Gastroesophageal sphincter (tissue), 4 donors: ENCODE measurements at regions not wholly inside any gene's neighbourhood (a gene's known extent, or its start where the extent isn't known, plus 50 kb on each side); places are given as distances from the start of the nearest gene placed in this dataset.

Source experiments
- ATAC-seq: fragments of 150-250 bp; one replicate; pipeline ENCODE4 v1.9.1; 2016; ENCODE audit warnings: mild to moderate bottlenecking, moderate library complexity
- H3K27ac ChIP-seq, 4 donors: fragments of 200-600 bp; sonication (generic) in 3 of 4; 1 replicate in 3 of 4; 2 replicates in 1 of 4; pipeline ENCODE4 v1.5.1; 2016 to 2019
- H3K27me3 ChIP-seq: fragments of 200-600 bp; sonication (generic); one replicate; pipeline ENCODE4 v1.5.1; 2019
- H3K36me3 ChIP-seq, 2 donors: fragments of 200-600 bp; sonication (generic); one replicate each; pipeline ENCODE4 v1.5.1; 2019; ENCODE audit warnings: control low read depth in 1 of 2
- H3K4me1 ChIP-seq, 3 donors: fragments of 200-600 bp; sonication (generic); 1 replicate in 2 of 3; 2 replicates in 1 of 3; pipeline ENCODE4 v1.5.1; 2016 to 2019; ENCODE audit warnings: control low read depth in 2 of 3
- H3K4me3 ChIP-seq, 2 donors: fragments of 200-600 bp; sonication (generic); one replicate each; pipeline ENCODE4 v1.5.1; 2019; ENCODE audit warnings: mild to moderate bottlenecking in 1 of 2, moderate library complexity in 1 of 2
- H3K9me3 ChIP-seq, 3 donors: fragments of 200-600 bp; sonication (generic); one replicate each; pipeline ENCODE4 v1.5.1; 2017 to 2019; ENCODE audit warnings: control low read depth in 2 of 3
- EP300 ChIP-seq: sonication (generic); formaldehyde crosslinking; IDR thresholded peaks from one replicate; pipeline ENCODE4 v1.6.1; 2017; ENCODE audit warnings: antibody characterized with exemption, mild to moderate bottlenecking
- POLR2A ChIP-seq, 2 donors: fragments of 450-650 bp; IDR thresholded peaks; one replicate each; pipeline ENCODE4 v1.6.1; 2017; ENCODE audit warnings: antibody characterized with exemption in 2 of 2, mild to moderate bottlenecking in 2 of 2, moderate library complexity in 1 of 2
- POLR2AphosphoS5 ChIP-seq: sonication (generic); formaldehyde crosslinking; IDR thresholded peaks from one replicate; pipeline ENCODE4 v1.6.1; 2017; ENCODE audit warnings: antibody characterized with exemption
- WGBS, 2 donors: methylation state at CpG; one replicate each; pipeline ENCODE4 v1.1.5; 2018; ENCODE audit warnings: low coverage in 1 of 2; 5-methylcytosine and 5-hydroxymethylcytosine counted together
- TF ChIP-seq, protein P1 (sequence below), 4 experiments: fragments of 200-600 bp in 2 of 4; fragments of 450-650 bp in 2 of 4; sonication (generic) in 1 of 4; IDR thresholded peaks; one replicate each; pipeline ENCODE4 v1.5.1; 2017 to 2019; ENCODE audit warnings: antibody characterized with exemption in 4 of 4, mild to moderate bottlenecking in 2 of 4, moderate library complexity in 2 of 4

GRCh38 chr5:173420108-173420507 lies 91.9 kb upstream of the STC2 start:
- H3K27ac ChIP-seq = peak overlapping the region in 3 of 4 donors; percentile 66 to 74 (median 73)
- no peaks in the 10 kb centered on the region for H3K27me3 ChIP-seq
- no peaks in the 10 kb centered on the region for H3K36me3 ChIP-seq
- H3K4me3 ChIP-seq = no peak overlapping the region
- peaks cover 0 to 24% (median 0%) of the 10 kb centered on the region in 3 donors for H3K9me3 ChIP-seq
- WGBS, 2 donors = 31 to 33% methylated on average over 1 to 7 of the region's 11 CpGs
- peaks cover 0 to 9% (median 0%) of the 10 kb centered on the region in 3 donors for H3K4me1 ChIP-seq
- TF ChIP-seq EP300 (no peak), POLR2A (IDR thresholded peaks at IDR 0.05) (no peak), POLR2AphosphoS5 (peak; percentile 25)
- TF ChIP-seq, protein P1, sequence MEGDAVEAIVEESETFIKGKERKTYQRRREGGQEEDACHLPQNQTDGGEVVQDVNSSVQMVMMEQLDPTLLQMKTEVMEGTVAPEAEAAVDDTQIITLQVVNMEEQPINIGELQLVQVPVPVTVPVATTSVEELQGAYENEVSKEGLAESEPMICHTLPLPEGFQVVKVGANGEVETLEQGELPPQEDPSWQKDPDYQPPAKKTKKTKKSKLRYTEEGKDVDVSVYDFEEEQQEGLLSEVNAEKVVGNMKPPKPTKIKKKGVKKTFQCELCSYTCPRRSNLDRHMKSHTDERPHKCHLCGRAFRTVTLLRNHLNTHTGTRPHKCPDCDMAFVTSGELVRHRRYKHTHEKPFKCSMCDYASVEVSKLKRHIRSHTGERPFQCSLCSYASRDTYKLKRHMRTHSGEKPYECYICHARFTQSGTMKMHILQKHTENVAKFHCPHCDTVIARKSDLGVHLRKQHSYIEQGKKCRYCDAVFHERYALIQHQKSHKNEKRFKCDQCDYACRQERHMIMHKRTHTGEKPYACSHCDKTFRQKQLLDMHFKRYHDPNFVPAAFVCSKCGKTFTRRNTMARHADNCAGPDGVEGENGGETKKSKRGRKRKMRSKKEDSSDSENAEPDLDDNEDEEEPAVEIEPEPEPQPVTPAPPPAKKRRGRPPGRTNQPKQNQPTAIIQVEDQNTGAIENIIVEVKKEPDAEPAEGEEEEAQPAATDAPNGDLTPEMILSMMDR (IDR thresholded peaks at IDR 0.05) = no peak
- no peak for ATAC-seq

- Histone ChIP-seq H3K27ac (no peak overlapping the region), H3K36me3 (no peaks in the 10 kb centered on the region), H3K4me3 (no peak overlapping the region), H3K4me1 (peaks cover 0 to 36% (median 7%) of the 10 kb centered on the region in 3 donors), H3K9me3 (peaks cover 0 to 2% (median 0%) of the 10 kb centered on the region in 3 donors), H3K27me3 (no peaks in the 10 kb centered on the region)
- TF ChIP-seq, protein P1 (IDR thresholded peaks at IDR 0.05) = no peak
- TF ChIP-seq POLR2AphosphoS5 (no peak), EP300 (no peak), POLR2A (IDR thresholded peaks at IDR 0.05) (no peak)
- ATAC-seq = no peak
- 92 to 96% methylated on average over 4 of the region's 5 CpGs for WGBS, 2 donors
Measured at GRCh38 chr5:173413471-173413982, 85.3 kb upstream of the STC2 start.

DNA sequence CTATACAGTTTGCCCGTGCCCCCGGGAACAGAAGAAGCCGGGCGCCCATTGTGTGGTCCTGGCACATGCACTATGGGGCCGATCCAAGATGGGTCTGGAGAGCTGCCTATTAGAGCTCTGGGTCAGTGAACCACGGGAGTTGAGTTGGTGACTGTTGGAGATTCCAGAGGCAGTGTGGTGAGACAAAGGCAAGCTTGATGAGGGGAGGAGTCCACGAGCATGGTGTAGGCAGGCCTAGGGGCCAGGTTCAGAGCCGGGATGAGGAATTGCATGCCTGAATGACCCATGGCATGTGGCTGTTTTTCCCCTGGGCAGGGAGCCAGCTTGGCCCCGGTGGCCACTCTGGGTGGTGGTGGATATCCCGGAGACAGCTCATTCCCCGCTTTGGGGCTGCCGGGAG lies 84.4 kb upstream of the STC2 start:
- Histone ChIP-seq H3K27me3 (no peaks in the 10 kb centered on the region), H3K27ac (no peak overlapping the region), H3K4me3 (no peak overlapping the region), H3K4me1 (peaks cover 0 to 36% (median 7%) of the 10 kb centered on the region in 3 donors), H3K9me3 (no peaks in the 10 kb centered on the region), H3K36me3 (no peaks in the 10 kb centered on the region)
- 88% methylated on average over 5 of the region's 12 CpGs; no CpG with 5 or more reads in 1 of the 2 donors for WGBS, 2 donors
- TF ChIP-seq POLR2AphosphoS5 = no peak
- TF ChIP-seq EP300 = no peak
- TF ChIP-seq, protein P1 (IDR thresholded peaks at IDR 0.05) = no peak
- TF ChIP-seq POLR2A (IDR thresholded peaks at IDR 0.05) = no peak
- ATAC-seq = peak; percentile 35

DNA sequence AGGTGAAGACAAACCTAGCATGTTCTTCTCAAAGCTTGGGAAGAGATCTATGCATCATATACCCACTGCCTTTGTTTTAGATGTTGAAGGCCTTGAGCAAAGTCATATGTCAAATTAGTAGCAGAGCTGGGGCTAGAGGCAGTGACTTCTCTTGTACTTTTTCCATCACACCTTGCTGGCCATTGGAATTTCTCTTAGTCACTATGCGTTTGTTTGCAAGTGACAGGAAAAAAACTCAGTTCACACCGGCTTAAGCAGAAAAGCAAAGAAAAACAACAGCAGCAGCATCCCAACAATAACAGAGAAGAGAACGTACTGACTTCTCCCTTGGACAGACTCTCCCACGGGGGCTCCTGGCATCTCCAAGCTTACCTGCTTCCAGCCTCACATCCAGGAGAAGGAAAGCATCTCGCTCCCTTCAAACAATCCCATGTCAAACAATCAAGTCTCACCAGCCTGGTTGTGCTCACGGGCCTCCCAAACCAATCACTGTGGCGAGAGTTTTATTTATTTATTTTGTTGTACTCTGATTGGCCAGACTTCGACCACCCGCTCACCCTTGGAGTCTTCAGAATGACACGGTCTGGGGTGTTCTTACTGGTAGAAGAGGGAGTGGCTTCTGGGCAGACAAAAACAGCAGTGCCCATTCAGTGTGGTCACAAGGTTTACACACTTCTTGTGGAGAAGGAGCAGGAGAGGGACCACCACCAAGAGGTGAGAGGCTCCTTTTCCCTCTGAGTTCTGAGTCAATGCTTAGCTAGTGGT lies 83.8 kb upstream of the STC2 start:
- Histone ChIP-seq H3K27me3 (no peaks in the 10 kb centered on the region), H3K36me3 (no peaks in the 10 kb centered on the region), H3K4me3 (no peak overlapping the region), H3K27ac (no peak overlapping the region), H3K9me3 (no peaks in the 10 kb centered on the region), H3K4me1 (peaks cover 0 to 36% (median 7%) of the 10 kb centered on the region in 3 donors)
- TF ChIP-seq, protein P1 (IDR thresholded peaks at IDR 0.05) = no peak
- TF ChIP-seq POLR2AphosphoS5 (no peak), POLR2A (IDR thresholded peaks at IDR 0.05) (no peak), EP300 (no peak)
- WGBS, 2 donors = 74 to 85% methylated on average over 7 to 10 of the region's 10 CpGs
- no peak for ATAC-seq
